ENCODE measurements at regions not wholly inside any gene's neighbourhood (a gene's known extent, or its start where the extent isn't known, plus 50 kb on each side); places are given as distances from the start of the nearest gene placed in this dataset.

GRCh38 chr5:33287242-33287641, 153.5 kb upstream of the TARS1 start:
- TF ChIP-seq EZH2 (IDR thresholded peaks at IDR 0.05; ENCODE audit: insufficient read depth, poor library complexity, severe bottlenecking) (no peak), EZH2phosphoT487 (IDR thresholded peaks at IDR 0.05; ENCODE audit: insufficient read depth, low read depth) (no peak)
